ENCODE measurements at regions not wholly inside any gene's neighbourhood (a gene's known extent, or its start where the extent isn't known, plus 50 kb on each side); places are given as distances from the start of the nearest gene placed in this dataset.
"Not testable (repeated sequence)": the region's sequence is repeated elsewhere in the genome, so short reads cannot be mapped to it uniquely, and the experiment has no call there.

- no peak overlapping the region for H3K27ac ChIP-seq (ENCODE audit: low read depth in 1 of 2, low read length in 1 of 2)
- no peak for DNase-seq (ENCODE audit: low read depth in 6 of 9, low spot score in 9 of 9)
- no peak overlapping the region for H3K4me3 ChIP-seq (ENCODE audit: low read length in 2 of 2)
- WGBS, result 91% methylated on average over 3 of the region's 3 CpGs
- H3K36me3 ChIP-seq (ENCODE audit: control insufficient read depth in 2 of 2, insufficient read depth in 2 of 2, low read length in 1 of 2), result no peaks in the 10 kb centered on the region
- no peaks in the 10 kb centered on the region for H3K27me3 ChIP-seq (ENCODE audit: control insufficient read depth in 2 of 2, insufficient read depth in 1 of 2, low read length in 1 of 2)
- no peaks in the 10 kb centered on the region for H3K4me1 ChIP-seq (ENCODE audit: control insufficient read depth in 2 of 2, insufficient read depth in 2 of 2, low read length in 2 of 2)
- no peaks in the 10 kb centered on the region for H3K9me3 ChIP-seq (ENCODE audit: control insufficient read depth in 2 of 2, insufficient read depth in 1 of 2, low read length in 1 of 2)
Observed at GRCh38 chr1:230574502-230574901, 67.8 kb upstream of the COG2 start.

- H3K36me3 ChIP-seq (ENCODE audit: control insufficient read depth in 2 of 2, insufficient read depth in 2 of 2, low read length in 1 of 2), result no peaks in the 10 kb centered on the region
- H3K4me3 ChIP-seq (ENCODE audit: low read length in 2 of 2), result no peak overlapping the region
- H3K27ac ChIP-seq (ENCODE audit: low read depth in 1 of 2, low read length in 1 of 2), result no peak overlapping the region
- no peaks in the 10 kb centered on the region for H3K4me1 ChIP-seq (ENCODE audit: control insufficient read depth in 2 of 2, insufficient read depth in 2 of 2, low read length in 2 of 2)
- no peaks in the 10 kb centered on the region for H3K9me3 ChIP-seq (ENCODE audit: control insufficient read depth in 2 of 2, insufficient read depth in 1 of 2, low read length in 1 of 2)
- H3K27me3 ChIP-seq (ENCODE audit: control insufficient read depth in 2 of 2, insufficient read depth in 1 of 2, low read length in 1 of 2), result no peaks in the 10 kb centered on the region
- DNase-seq (ENCODE audit: low read depth in 6 of 9, low spot score in 9 of 9), result no peak
- 92% methylated on average over 3 of the region's 3 CpGs for WGBS
Observed at GRCh38 chr1:230573658-230574057, 68.6 kb upstream of the COG2 start.

GRCh38 chr1:230572121-230573105 lies 69.9 kb upstream of the COG2 start:
- Histone ChIP-seq H3K4me1 (ENCODE audit: control insufficient read depth in 2 of 2, insufficient read depth in 2 of 2, low read length in 2 of 2) (no peaks in the 10 kb centered on the region), H3K9me3 (ENCODE audit: control insufficient read depth in 2 of 2, insufficient read depth in 1 of 2, low read length in 1 of 2) (no peaks in the 10 kb centered on the region), H3K27ac (ENCODE audit: low read depth in 1 of 2, low read length in 1 of 2) (no peak overlapping the region), H3K4me3 (ENCODE audit: low read length in 2 of 2) (no peak overlapping the region), H3K27me3 (ENCODE audit: control insufficient read depth in 2 of 2, insufficient read depth in 1 of 2, low read length in 1 of 2) (no peaks in the 10 kb centered on the region), H3K36me3 (ENCODE audit: control insufficient read depth in 2 of 2, insufficient read depth in 2 of 2, low read length in 1 of 2) (no peaks in the 10 kb centered on the region)
- 61% methylated on average over 7 of the region's 7 CpGs for WGBS
- no peak for DNase-seq (ENCODE audit: low read depth in 6 of 9, low spot score in 9 of 9)

- no peaks in the 10 kb centered on the region for H3K27me3 ChIP-seq (ENCODE audit: control insufficient read depth in 2 of 2, insufficient read depth in 1 of 2, low read length in 1 of 2)
- 70% methylated on average over 4 of the region's 4 CpGs for WGBS
- H3K9me3 ChIP-seq (ENCODE audit: control insufficient read depth in 2 of 2, insufficient read depth in 1 of 2, low read length in 1 of 2), result no peaks in the 10 kb centered on the region
- no peak overlapping the region for H3K27ac ChIP-seq (ENCODE audit: low read depth in 1 of 2, low read length in 1 of 2)
- H3K4me3 ChIP-seq (ENCODE audit: low read length in 2 of 2), result no peak overlapping the region
- DNase-seq (ENCODE audit: low read depth in 6 of 9, low spot score in 9 of 9), result no peak
- no peaks in the 10 kb centered on the region for H3K4me1 ChIP-seq (ENCODE audit: control insufficient read depth in 2 of 2, insufficient read depth in 2 of 2, low read length in 2 of 2)
- H3K36me3 ChIP-seq (ENCODE audit: control insufficient read depth in 2 of 2, insufficient read depth in 2 of 2, low read length in 1 of 2), result no peaks in the 10 kb centered on the region
Observed at GRCh38 chr1:230570724-230571360, 71.4 kb upstream of the COG2 start.

GRCh38 chr1:230569201-230569600 lies 73.1 kb upstream of the COG2 start:
- no peaks in the 10 kb centered on the region for H3K27me3 ChIP-seq (ENCODE audit: control insufficient read depth in 2 of 2, insufficient read depth in 1 of 2, low read length in 1 of 2)
- no peaks in the 10 kb centered on the region for H3K4me1 ChIP-seq (ENCODE audit: control insufficient read depth in 2 of 2, insufficient read depth in 2 of 2, low read length in 2 of 2)
- no peak overlapping the region for H3K4me3 ChIP-seq (ENCODE audit: low read length in 2 of 2)
- no peaks in the 10 kb centered on the region for H3K36me3 ChIP-seq (ENCODE audit: control insufficient read depth in 2 of 2, insufficient read depth in 2 of 2, low read length in 1 of 2)
- 98% methylated on average over 9 of the region's 9 CpGs for WGBS
- no peak overlapping the region for H3K27ac ChIP-seq (ENCODE audit: low read depth in 1 of 2, low read length in 1 of 2)
- DNase-seq (ENCODE audit: low read depth in 6 of 9, low spot score in 9 of 9), result no peak
- no peaks in the 10 kb centered on the region for H3K9me3 ChIP-seq (ENCODE audit: control insufficient read depth in 2 of 2, insufficient read depth in 1 of 2, low read length in 1 of 2)

- Histone ChIP-seq H3K9me3 (ENCODE audit: control insufficient read depth in 2 of 2, insufficient read depth in 1 of 2, low read length in 1 of 2) (no peaks in the 10 kb centered on the region), H3K4me1 (ENCODE audit: control insufficient read depth in 2 of 2, insufficient read depth in 2 of 2, low read length in 2 of 2) (no peaks in the 10 kb centered on the region), H3K4me3 (ENCODE audit: low read length in 2 of 2) (no peak overlapping the region), H3K27me3 (ENCODE audit: control insufficient read depth in 2 of 2, insufficient read depth in 1 of 2, low read length in 1 of 2) (no peaks in the 10 kb centered on the region), H3K27ac (ENCODE audit: low read depth in 1 of 2, low read length in 1 of 2) (no peak overlapping the region), H3K36me3 (ENCODE audit: control insufficient read depth in 2 of 2, insufficient read depth in 2 of 2, low read length in 1 of 2) (no peaks in the 10 kb centered on the region)
- 72% methylated on average over 4 of the region's 4 CpGs for WGBS
- DNase-seq (ENCODE audit: low read depth in 6 of 9, low spot score in 9 of 9), result no peak
Observed at GRCh38 chr1:230568676-230569075, 73.6 kb upstream of the COG2 start.

GRCh38 chr1:230568008-230568407 lies 74.3 kb upstream of the COG2 start:
- H3K27ac ChIP-seq (ENCODE audit: low read depth in 1 of 2, low read length in 1 of 2), result peak overlapping the region in 1 of 2 donors; percentile 33
- H3K36me3 ChIP-seq (ENCODE audit: control insufficient read depth in 2 of 2, insufficient read depth in 2 of 2, low read length in 1 of 2), result no peaks in the 10 kb centered on the region
- DNase-seq (ENCODE audit: low read depth in 6 of 9, low spot score in 9 of 9), result no peak
- no peak overlapping the region for H3K4me3 ChIP-seq (ENCODE audit: low read length in 2 of 2)
- no peaks in the 10 kb centered on the region for H3K9me3 ChIP-seq (ENCODE audit: control insufficient read depth in 2 of 2, insufficient read depth in 1 of 2, low read length in 1 of 2)
- H3K27me3 ChIP-seq (ENCODE audit: control insufficient read depth in 2 of 2, insufficient read depth in 1 of 2, low read length in 1 of 2), result no peaks in the 10 kb centered on the region
- H3K4me1 ChIP-seq (ENCODE audit: control insufficient read depth in 2 of 2, insufficient read depth in 2 of 2, low read length in 2 of 2), result no peaks in the 10 kb centered on the region
- 92% methylated on average over 8 of the region's 8 CpGs for WGBS

- Histone ChIP-seq H3K27ac (ENCODE audit: low read depth in 1 of 2, low read length in 1 of 2) (no peak overlapping the region), H3K9me3 (ENCODE audit: control insufficient read depth in 2 of 2, insufficient read depth in 1 of 2, low read length in 1 of 2) (no peaks in the 10 kb centered on the region), H3K27me3 (ENCODE audit: control insufficient read depth in 2 of 2, insufficient read depth in 1 of 2, low read length in 1 of 2) (no peaks in the 10 kb centered on the region), H3K36me3 (ENCODE audit: control insufficient read depth in 2 of 2, insufficient read depth in 2 of 2, low read length in 1 of 2) (no peaks in the 10 kb centered on the region), H3K4me3 (ENCODE audit: low read length in 2 of 2) (no peak overlapping the region), H3K4me1 (ENCODE audit: control insufficient read depth in 2 of 2, insufficient read depth in 2 of 2, low read length in 2 of 2) (no peaks in the 10 kb centered on the region)
- DNase-seq (ENCODE audit: low read depth in 6 of 9, low spot score in 9 of 9), result no peak
Observed at GRCh38 chr1:230567221-230567575, 75.1 kb upstream of the COG2 start.

- H3K9me3 ChIP-seq (ENCODE audit: control insufficient read depth in 2 of 2, insufficient read depth in 1 of 2, low read length in 1 of 2); DNase-seq (ENCODE audit: low read depth in 6 of 9, low spot score in 9 of 9); H3K27ac ChIP-seq (ENCODE audit: low read depth in 1 of 2, low read length in 1 of 2); H3K36me3 ChIP-seq (ENCODE audit: control insufficient read depth in 2 of 2, insufficient read depth in 2 of 2, low read length in 1 of 2); H3K4me3 ChIP-seq (ENCODE audit: low read length in 2 of 2); H3K27me3 ChIP-seq (ENCODE audit: control insufficient read depth in 2 of 2, insufficient read depth in 1 of 2, low read length in 1 of 2); H3K4me1 ChIP-seq (ENCODE audit: control insufficient read depth in 2 of 2, insufficient read depth in 2 of 2, low read length in 2 of 2): not testable (repeated sequence)
- WGBS, result 70% methylated on average over 3 of the region's 3 CpGs
Observed at GRCh38 chr1:230566532-230567220, 75.6 kb upstream of the COG2 start.

Measured in thymus (tissue), 11 donors.